ENCODE measurements at regions not wholly inside any gene's neighbourhood (a gene's known extent, or its start where the extent isn't known, plus 50 kb on each side); places are given as distances from the start of the nearest gene placed in this dataset.

- TF ChIP-seq PATZ1 (CRISPR knock-in tag; IDR thresholded peaks at IDR 0.05; ENCODE audit: borderline replicate concordance) (no peak), RARB (CRISPR knock-in tag; IDR thresholded peaks at IDR 0.05) (no peak), ESRRG (CRISPR knock-in tag; IDR thresholded peaks at IDR 0.05) (no peak), PPARA (CRISPR knock-in tag; IDR thresholded peaks at IDR 0.05; ENCODE audit: borderline replicate concordance) (no peak)
- TF ChIP-seq, protein P1, sequence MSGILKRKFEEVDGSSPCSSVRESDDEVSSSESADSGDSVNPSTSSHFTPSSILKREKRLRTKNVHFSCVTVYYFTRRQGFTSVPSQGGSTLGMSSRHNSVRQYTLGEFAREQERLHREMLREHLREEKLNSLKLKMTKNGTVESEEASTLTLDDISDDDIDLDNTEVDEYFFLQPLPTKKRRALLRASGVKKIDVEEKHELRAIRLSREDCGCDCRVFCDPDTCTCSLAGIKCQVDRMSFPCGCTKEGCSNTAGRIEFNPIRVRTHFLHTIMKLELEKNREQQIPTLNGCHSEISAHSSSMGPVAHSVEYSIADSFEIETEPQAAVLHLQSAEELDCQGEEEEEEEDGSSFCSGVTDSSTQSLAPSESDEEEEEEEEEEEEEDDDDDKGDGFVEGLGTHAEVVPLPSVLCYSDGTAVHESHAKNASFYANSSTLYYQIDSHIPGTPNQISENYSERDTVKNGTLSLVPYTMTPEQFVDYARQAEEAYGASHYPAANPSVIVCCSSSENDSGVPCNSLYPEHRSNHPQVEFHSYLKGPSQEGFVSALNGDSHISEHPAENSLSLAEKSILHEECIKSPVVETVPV (CRISPR knock-in tag; IDR thresholded peaks at IDR 0.05) = no peak
These were observed 248.3 kb upstream of the KCNN2 start (continued) for GRCh38 chr5:114113604-114114003.

DNA sequence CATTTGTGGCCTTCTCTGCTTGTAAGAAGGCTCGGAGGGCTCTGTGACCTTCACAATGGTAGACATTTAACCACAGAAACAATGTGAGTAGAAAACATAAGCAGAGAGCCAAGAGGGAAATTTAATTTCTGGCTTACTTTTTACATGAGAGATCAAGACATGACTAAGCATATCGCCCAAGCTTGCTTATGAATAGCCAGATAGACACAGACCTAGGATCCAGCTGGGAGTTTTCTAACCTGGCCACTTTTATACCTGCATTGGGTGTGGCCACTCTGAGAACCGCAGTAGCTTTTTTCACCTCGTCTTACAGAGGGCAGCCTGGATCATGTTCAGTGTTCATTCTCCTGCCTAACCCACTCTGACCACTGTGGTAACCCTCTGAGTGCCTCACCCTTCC is 244.9 kb upstream of the KCNN2 start:
- TF ChIP-seq OSR1 (CRISPR knock-in tag; IDR thresholded peaks at IDR 0.05) (no peak), ZFP30 (CRISPR knock-in tag; IDR thresholded peaks at IDR 0.05) (no peak), GLIS3 (CRISPR knock-in tag; IDR thresholded peaks at IDR 0.05) (no peak), POU6F1 (CRISPR knock-in tag; IDR thresholded peaks at IDR 0.05; ENCODE audit: borderline replicate concordance, low read depth) (no peak), ZNF70 (CRISPR knock-in tag; IDR thresholded peaks at IDR 0.05) (no peak), PPARA (CRISPR knock-in tag; IDR thresholded peaks at IDR 0.05; ENCODE audit: borderline replicate concordance) (no peak), ZNF8 (CRISPR knock-in tag; IDR thresholded peaks at IDR 0.05) (no peak), TCF4 (CRISPR knock-in tag; IDR thresholded peaks at IDR 0.05; ENCODE audit: borderline replicate concordance) (no peak), ZNF565 (CRISPR knock-in tag; conservative IDR thresholded peaks at IDR 0.05; ENCODE audit: low read depth) (no peak), RARB (CRISPR knock-in tag; IDR thresholded peaks at IDR 0.05) (no peak), CSDC2 (CRISPR knock-in tag; IDR thresholded peaks at IDR 0.05) (no peak), ARNTL (CRISPR knock-in tag; IDR thresholded peaks at IDR 0.05; ENCODE audit: borderline replicate concordance, low read depth) (no peak), PATZ1 (CRISPR knock-in tag; IDR thresholded peaks at IDR 0.05; ENCODE audit: borderline replicate concordance) (no peak), TSHZ2 (CRISPR knock-in tag; IDR thresholded peaks at IDR 0.05) (no peak), ISL1 (CRISPR knock-in tag; IDR thresholded peaks at IDR 0.05) (no peak)
- TF ChIP-seq, protein P2, sequence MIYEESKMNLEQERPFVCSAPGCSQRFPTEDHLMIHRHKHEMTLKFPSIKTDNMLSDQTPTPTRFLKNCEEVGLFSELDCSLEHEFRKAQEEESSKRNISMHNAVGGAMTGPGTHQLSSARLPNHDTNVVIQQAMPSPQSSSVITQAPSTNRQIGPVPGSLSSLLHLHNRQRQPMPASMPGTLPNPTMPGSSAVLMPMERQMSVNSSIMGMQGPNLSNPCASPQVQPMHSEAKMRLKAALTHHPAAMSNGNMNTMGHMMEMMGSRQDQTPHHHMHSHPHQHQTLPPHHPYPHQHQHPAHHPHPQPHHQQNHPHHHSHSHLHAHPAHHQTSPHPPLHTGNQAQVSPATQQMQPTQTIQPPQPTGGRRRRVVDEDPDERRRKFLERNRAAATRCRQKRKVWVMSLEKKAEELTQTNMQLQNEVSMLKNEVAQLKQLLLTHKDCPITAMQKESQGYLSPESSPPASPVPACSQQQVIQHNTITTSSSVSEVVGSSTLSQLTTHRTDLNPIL (CRISPR knock-in tag; IDR thresholded peaks at IDR 0.05; ENCODE audit: low read depth) = no peak
- TF ChIP-seq, protein P1 (CRISPR knock-in tag; IDR thresholded peaks at IDR 0.05) = no peak
- no peak for ATAC-seq

Data from SK-N-SH treated with all-trans-retinoic acid at 6 μM for 48 hours (cell line).